HFFc6 (cell line): ENCODE measurements at regions not wholly inside any gene's neighbourhood (a gene's known extent, or its start where the extent isn't known, plus 50 kb on each side); places are given as distances from the start of the nearest gene placed in this dataset.

Experiments
- DNase-seq: peaks from one replicate; pipeline ENCODE4 v3.0.0-alpha.2; 2018
- H3K27ac Mint-ChIP-seq: 2 replicates; pipeline ENCODE4 v1.8.0; 2020; ENCODE audit warnings: mild to moderate bottlenecking, mixed read lengths
- H3K27me3 Mint-ChIP-seq: 2 replicates; pipeline ENCODE4 v1.8.0; 2021; ENCODE audit warnings: mild to moderate bottlenecking, moderate library complexity, mixed read lengths; ENCODE audit not compliant: insufficient read depth
- H3K36me3 Mint-ChIP-seq: 2 replicates; pipeline ENCODE4 v1.8.0; 2021; ENCODE audit warnings: low read depth, mixed read lengths
- H3K4me1 Mint-ChIP-seq: 2 replicates; pipeline ENCODE4 v1.8.0; 2020; ENCODE audit warnings: low read depth, mixed read lengths
- H3K4me3 Mint-ChIP-seq: 2 replicates; pipeline ENCODE4 v1.8.0; 2020; ENCODE audit warnings: mild to moderate bottlenecking, moderate library complexity, mixed read lengths
- H3K9me3 Mint-ChIP-seq: 2 replicates; pipeline ENCODE4 v1.8.0; 2020; ENCODE audit warnings: mild to moderate bottlenecking, mixed read lengths
- TF ChIP-seq, protein P1 (sequence below): fragments of 200-600 bp; sonication (generic); IDR thresholded peaks from 2 replicates; pipeline ENCODE4 v1.5.0; 2021; ENCODE audit warnings: antibody characterized with exemption, mild to moderate bottlenecking

DNA sequence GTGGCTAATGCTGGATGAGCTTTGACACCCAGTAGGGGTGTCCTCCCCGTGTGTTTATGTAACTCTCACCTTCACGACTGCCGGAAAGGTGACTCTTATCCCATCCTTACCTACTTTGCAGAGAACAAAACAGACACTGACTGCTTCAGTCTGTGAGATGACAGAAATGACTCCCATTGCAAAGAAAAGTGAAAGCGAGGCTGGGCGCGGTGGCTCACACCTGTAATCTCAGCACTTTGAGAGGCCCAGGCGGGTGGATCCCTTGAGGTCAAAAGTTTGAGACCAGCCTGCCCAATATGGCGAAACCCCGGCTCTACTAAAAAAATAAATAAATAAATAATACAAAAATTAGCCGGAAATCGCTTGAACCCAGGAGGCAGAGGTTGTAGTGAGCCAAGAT lies 106.4 kb upstream of the ANO1 start:
- no peak overlapping the region for H3K4me3 Mint-ChIP-seq
- H3K27ac Mint-ChIP-seq, result no peak overlapping the region
- no peaks in the 10 kb centered on the region for H3K4me1 Mint-ChIP-seq
- peaks cover 38% of the 10 kb centered on the region for H3K27me3 Mint-ChIP-seq
- DNase-seq, result no peak
- H3K9me3 Mint-ChIP-seq, result no peaks in the 10 kb centered on the region
- TF ChIP-seq, protein P1, sequence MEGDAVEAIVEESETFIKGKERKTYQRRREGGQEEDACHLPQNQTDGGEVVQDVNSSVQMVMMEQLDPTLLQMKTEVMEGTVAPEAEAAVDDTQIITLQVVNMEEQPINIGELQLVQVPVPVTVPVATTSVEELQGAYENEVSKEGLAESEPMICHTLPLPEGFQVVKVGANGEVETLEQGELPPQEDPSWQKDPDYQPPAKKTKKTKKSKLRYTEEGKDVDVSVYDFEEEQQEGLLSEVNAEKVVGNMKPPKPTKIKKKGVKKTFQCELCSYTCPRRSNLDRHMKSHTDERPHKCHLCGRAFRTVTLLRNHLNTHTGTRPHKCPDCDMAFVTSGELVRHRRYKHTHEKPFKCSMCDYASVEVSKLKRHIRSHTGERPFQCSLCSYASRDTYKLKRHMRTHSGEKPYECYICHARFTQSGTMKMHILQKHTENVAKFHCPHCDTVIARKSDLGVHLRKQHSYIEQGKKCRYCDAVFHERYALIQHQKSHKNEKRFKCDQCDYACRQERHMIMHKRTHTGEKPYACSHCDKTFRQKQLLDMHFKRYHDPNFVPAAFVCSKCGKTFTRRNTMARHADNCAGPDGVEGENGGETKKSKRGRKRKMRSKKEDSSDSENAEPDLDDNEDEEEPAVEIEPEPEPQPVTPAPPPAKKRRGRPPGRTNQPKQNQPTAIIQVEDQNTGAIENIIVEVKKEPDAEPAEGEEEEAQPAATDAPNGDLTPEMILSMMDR, result no peak
- H3K36me3 Mint-ChIP-seq, result no peaks in the 10 kb centered on the region

DNA sequence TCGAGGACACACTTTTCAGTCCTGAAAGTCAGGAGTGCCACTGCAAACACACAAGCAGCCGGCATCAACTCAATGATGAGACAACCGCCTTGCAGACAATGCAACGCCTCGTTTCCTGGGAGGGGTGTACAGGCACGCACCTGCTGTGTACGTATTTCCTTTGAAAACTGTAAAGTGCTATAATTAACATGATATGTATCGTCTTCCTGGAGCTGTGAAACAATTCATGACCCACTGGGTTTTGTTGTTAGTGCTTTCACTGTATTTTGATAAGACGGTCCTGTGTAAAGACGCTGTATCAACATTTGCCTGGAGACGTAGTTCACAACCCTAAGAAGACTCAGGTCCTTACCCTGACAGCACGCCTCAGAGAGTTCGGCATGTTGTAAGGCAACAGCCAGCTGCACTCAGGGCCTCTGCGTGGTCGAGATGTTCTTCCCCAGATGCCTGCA lies 105.7 kb upstream of the ANO1 start:
- Mint-ChIP-seq H3K4me1 (no peaks in the 10 kb centered on the region), H3K27ac (no peak overlapping the region), H3K9me3 (no peaks in the 10 kb centered on the region), H3K4me3 (no peak overlapping the region), H3K27me3 (peaks cover 42% of the 10 kb centered on the region), H3K36me3 (no peaks in the 10 kb centered on the region)
- DNase-seq, result no peak
- TF ChIP-seq, protein P1, result no peak

DNA sequence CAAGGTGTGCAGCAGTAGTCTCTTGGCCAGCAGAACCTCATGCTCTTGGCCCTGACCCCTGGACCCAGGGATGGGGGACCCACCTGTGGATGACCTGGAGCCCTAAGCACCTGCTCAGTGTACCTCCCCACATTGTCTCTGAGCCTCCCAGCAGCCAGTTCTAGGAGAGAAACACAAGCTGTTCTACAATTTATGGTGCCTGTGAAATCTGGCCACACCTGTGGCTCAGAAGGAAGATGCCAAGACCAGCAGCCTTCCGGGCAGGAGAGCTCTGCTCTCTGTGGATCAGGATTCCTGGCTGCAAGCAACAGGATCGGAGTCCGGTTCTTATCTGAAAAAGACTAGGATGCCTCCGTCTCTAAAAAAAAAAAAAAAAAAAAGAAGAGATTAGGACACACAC lies 103.6 kb upstream of the ANO1 start:
- H3K9me3 Mint-ChIP-seq, result no peaks in the 10 kb centered on the region
- no peak overlapping the region for H3K27ac Mint-ChIP-seq
- H3K27me3 Mint-ChIP-seq, result peaks cover 43% of the 10 kb centered on the region
- TF ChIP-seq, protein P1, result no peak
- H3K4me1 Mint-ChIP-seq, result no peaks in the 10 kb centered on the region
- no peak overlapping the region for H3K4me3 Mint-ChIP-seq
- no peaks in the 10 kb centered on the region for H3K36me3 Mint-ChIP-seq
- DNase-seq, result no peak

DNA sequence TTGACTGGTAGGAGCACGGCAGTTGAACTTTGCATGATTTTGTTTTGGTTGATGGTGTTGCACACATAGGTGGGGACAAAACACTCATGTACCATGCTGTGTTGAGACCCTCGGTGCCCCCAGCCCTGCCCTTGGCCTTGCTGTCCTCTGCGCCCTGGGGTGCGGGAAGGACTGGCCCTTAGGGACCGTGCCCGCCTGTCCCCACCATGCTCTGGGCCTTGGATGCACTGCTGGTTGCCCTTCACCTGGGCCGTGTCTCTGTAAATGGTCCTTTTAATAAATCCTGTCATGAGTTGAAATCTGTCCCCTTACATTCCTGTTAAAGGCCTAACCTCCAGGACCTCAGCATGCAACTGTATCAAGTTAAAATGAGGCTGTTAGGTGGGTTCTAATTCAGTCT lies 102.3 kb upstream of the ANO1 start:
- TF ChIP-seq, protein P1, result no peak
- Mint-ChIP-seq H3K27me3 (peaks cover 41% of the 10 kb centered on the region), H3K27ac (no peak overlapping the region), H3K9me3 (no peaks in the 10 kb centered on the region), H3K4me1 (no peaks in the 10 kb centered on the region), H3K4me3 (no peak overlapping the region), H3K36me3 (no peaks in the 10 kb centered on the region)
- no peak for DNase-seq

DNA sequence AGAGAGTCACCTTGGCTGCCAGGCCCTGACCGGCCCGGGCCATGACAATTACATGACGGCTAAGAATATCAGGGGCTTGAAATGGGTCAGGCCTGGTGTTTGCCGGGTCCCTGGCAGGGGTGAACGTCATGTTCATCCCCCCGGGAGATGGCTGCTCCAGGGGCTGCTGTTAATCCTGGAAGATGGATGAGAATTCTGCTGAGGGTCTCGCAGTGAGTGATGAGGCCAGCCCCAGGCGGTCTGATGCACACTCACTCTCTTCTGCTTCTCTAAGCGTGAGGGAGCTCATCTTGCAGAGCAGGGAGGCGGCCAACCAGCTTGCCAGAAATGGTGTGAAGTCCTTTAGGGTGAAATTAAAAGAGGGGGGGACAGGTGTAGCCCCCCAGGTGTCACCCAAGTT lies 101.3 kb upstream of the ANO1 start:
- Mint-ChIP-seq H3K36me3 (no peaks in the 10 kb centered on the region), H3K27me3 (peaks cover 40% of the 10 kb centered on the region), H3K4me1 (no peaks in the 10 kb centered on the region), H3K4me3 (no peak overlapping the region), H3K9me3 (no peaks in the 10 kb centered on the region), H3K27ac (no peak overlapping the region)
- DNase-seq, result no peak
- TF ChIP-seq, protein P1, result no peak

DNA sequence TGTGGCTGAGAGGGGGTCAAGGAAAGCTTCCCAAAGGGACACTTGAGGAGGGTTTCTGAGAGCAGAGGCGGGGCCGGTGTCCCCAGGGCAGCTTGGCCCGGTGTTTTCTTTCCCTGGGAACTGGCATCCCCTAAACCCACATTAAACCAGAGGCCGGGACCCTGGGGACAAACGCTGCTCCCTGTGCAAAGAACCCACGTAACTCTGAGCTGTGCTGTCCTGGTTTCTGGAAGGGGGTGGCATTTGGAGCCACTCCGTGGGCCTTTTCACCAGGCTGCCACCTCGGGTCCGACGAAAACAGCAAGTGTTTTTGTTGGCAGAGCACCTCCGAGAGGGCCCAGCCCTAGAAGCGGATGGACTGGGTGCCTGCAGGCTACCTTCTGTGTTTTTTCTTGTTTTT lies 100.2 kb upstream of the ANO1 start:
- H3K27ac Mint-ChIP-seq, result no peak overlapping the region
- peaks cover 52% of the 10 kb centered on the region for H3K27me3 Mint-ChIP-seq
- TF ChIP-seq, protein P1, result no peak
- H3K9me3 Mint-ChIP-seq, result no peaks in the 10 kb centered on the region
- DNase-seq, result no peak
- H3K4me3 Mint-ChIP-seq, result no peak overlapping the region
- H3K36me3 Mint-ChIP-seq, result no peaks in the 10 kb centered on the region
- no peaks in the 10 kb centered on the region for H3K4me1 Mint-ChIP-seq
